ENCODE measurements at regions not wholly inside any gene's neighbourhood (a gene's known extent, or its start where the extent isn't known, plus 50 kb on each side); places are given as distances from the start of the nearest gene placed in this dataset.

DNA sequence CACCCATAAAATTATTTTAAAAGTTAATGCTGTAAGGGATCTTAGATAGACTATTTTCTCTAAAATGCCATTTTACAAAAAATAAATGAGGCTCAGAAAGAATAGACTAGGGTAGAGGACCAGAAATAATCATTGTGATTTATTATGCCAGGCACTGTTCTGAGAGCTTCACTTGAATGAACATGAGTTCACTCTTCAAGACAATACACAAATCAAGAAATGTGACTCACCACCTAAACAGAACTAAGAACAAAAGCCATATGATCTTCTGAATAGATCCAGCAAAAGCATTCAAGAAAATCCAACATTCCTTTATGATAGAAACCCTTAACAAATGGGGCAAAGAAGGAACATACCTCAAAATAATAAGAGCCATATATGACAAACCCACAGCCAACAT is 582.0 kb downstream of the PKHD1 start:
- TF ChIP-seq, protein P1, sequence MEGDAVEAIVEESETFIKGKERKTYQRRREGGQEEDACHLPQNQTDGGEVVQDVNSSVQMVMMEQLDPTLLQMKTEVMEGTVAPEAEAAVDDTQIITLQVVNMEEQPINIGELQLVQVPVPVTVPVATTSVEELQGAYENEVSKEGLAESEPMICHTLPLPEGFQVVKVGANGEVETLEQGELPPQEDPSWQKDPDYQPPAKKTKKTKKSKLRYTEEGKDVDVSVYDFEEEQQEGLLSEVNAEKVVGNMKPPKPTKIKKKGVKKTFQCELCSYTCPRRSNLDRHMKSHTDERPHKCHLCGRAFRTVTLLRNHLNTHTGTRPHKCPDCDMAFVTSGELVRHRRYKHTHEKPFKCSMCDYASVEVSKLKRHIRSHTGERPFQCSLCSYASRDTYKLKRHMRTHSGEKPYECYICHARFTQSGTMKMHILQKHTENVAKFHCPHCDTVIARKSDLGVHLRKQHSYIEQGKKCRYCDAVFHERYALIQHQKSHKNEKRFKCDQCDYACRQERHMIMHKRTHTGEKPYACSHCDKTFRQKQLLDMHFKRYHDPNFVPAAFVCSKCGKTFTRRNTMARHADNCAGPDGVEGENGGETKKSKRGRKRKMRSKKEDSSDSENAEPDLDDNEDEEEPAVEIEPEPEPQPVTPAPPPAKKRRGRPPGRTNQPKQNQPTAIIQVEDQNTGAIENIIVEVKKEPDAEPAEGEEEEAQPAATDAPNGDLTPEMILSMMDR (optimal IDR thresholded peaks at IDR 0.05 in 1 of 3, IDR thresholded peaks at IDR 0.05 in 1 of 3, conservative IDR thresholded peaks at IDR 0.05 in 1 of 3; ENCODE audit: extremely low read depth in 1 of 3, insufficient read depth in 2 of 3, low read length in 3 of 3), result no peak
- TF ChIP-seq EZH2 (IDR thresholded peaks at IDR 0.05; ENCODE audit: low read length), result no peak

All from keratinocyte (primary cell).